ENCODE measurements at regions not wholly inside any gene's neighbourhood (a gene's known extent, or its start where the extent isn't known, plus 50 kb on each side); places are given as distances from the start of the nearest gene placed in this dataset.
A peak's percentile ranks its signal among the peaks of the same experiment; 100 is the strongest.

DNA sequence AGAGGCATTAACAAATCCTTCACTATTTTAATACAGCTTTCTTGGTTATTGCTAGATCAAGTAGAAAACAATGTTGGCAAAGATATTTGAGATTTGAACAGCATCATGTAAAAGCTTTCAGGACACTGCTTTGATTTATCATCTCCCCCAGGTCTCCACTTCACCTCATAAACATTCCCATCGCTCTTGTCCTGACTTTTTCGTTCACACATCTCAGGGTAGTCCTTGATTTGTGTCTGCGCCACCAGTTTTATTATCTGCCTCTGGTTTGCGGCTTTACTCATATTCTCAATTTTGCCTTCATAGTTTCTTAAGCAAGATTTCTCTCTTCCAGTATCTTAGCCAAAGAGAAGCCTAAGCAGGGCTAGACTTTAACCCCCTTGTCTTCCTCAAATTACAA lies 63.5 kb upstream of the ROR1 start:
- DNase-seq (ENCODE audit: low read depth) = no peak

DNA sequence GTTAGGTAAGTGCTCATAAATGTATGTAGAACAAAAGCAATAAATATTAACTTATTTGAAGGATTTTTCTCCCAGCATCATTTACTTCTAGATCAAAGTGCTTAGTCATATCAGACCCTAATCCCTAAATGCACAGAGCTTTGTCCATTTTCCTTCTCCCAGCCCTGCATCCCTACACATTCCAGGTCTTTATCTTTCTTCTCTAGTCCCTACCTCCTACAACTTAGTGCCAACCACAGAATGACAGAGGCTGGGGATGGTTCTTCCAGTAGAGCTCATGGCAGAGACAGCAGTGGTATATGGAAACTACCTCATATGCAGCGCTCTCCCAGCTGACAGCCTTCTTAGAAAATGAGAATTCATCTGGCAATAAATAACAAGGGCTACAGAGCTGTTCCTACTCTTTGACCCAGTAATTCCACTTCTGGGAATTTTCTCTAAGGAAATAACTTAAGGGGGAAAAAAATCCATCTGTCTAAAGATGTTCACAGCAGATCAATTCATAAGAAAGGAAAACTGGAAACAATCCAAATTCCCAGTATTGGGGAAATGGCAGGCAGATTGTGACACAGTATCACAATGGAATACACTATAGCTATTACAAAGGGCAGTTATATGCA lies 62.9 kb upstream of the ROR1 start:
- DNase-seq (ENCODE audit: low read depth) = no peak

DNA sequence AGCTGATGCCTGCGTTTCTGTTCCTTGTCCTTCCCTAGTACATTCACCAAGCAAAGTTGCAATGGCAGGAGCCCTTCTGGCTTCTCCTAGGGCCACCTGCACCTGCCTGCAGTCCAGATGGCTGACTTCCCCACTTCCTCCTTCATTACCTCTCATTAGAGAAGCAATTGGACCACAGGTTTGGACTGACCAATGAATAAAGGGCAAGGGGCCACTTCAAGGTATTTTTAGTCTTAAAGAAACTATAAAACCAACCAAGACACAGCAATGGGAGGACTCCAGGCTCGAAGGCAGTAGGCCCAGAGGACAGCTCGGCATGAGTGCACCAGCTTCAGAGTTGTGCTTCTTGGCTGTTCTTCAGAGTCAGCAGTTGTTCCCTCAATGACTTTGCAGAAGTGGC lies 60.8 kb upstream of the ROR1 start:
- no peak for DNase-seq (ENCODE audit: low read depth)

DNA sequence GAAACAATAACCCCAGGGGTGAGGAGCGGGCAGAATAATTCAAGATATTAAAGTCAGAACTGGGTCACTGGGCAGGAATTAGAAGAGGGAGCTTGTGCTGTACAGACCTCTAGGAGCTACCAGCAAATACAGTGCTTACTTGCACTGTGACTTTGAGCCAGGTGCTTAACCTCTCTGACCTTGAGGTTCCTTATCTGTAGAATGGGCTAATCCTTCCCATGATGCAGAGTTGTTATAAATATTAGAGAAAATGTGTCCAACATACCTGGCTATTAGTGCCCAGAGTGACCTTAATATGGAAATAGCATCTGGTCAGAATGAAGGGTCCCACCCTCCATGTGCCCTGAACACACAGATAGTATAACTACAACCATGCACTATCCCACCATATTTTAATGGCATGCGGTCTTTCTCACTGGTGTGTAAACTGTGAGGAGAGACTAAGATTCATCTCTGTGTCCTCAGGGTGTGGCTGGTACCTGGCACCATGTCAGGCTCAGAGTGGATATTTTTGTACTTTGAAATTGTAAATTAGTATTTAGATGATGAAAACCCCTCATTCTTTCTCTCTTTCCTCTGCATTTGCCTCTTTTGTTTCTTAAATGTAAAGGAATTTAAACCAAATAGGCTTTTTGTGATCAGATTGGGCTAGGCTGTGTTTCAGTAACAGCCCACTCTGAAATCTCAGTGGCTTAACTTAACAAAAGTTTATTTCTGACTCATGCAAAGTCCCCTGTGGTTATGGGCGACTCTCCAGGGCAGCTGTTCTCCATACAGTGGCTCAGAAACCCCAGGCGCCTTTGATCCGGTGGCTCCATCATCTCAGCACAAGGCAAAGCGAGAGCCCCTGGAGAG lies 60.0 kb upstream of the ROR1 start:
- peak; percentile 80 for DNase-seq (ENCODE audit: low read depth)

DNA sequence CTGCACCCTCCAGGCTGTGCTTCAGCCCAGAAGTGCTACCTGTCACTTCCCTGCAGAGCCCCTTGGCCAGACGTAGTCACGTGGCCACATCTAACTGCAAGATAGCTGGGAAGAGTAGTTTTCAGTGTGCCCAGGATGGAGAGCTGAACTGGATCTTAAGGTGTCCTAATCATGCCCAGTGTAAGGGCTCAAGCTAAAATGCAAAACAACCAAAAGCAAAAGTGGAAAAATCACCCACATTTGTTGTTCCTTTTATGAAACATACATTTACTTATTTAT lies 59.4 kb upstream of the ROR1 start:
- no peak for DNase-seq (ENCODE audit: low read depth)

DNA sequence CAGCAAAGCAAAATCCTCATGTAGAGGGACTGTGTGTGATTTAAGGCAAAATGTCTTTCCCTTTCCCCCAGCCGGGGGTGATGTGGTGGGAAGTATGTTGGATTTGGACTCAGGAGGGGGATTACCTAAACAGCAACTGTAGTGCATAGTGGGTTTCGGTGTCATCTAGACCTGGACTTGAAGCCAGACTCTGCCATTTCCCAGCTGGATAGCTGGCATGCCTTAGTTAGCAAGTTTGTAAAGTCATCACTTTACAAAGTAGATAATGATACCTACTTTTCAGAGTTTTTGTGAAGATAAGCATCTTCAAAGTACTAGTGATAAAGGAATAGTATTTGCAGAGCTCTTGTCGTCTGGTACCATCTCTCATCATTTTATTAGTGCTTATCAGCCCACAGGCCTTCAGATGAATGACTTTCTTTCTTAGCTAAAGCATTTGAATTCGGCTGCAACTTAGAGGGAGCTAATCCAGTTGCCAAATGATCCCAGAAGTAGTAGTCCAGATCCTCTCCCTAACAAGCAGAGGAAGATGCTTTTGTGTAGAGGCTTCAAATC lies 56.2 kb upstream of the ROR1 start:
- DNase-seq (ENCODE audit: low read depth) = no peak

DNA sequence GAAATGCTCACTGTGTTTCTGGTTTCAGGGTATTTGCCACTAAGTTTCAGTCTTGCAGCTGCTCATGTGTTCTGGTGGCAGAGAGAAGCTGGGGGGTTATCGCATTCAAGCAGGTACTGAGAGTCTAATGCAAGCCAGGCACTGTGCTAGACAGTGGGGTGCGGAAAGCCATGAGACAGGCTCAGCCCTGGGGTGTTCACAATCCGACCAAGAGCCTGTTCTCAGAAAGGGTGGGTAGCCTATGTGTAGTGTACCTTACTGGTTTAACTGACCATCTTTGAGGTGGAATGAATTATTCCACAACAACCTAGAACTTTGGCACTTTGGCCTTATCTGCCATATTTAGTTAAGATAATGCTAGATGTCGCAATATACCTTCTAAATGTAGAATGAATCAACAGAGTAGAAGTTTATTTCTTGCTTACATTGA lies 55.3 kb upstream of the ROR1 start:
- DNase-seq (ENCODE audit: low read depth) = no peak

DNA sequence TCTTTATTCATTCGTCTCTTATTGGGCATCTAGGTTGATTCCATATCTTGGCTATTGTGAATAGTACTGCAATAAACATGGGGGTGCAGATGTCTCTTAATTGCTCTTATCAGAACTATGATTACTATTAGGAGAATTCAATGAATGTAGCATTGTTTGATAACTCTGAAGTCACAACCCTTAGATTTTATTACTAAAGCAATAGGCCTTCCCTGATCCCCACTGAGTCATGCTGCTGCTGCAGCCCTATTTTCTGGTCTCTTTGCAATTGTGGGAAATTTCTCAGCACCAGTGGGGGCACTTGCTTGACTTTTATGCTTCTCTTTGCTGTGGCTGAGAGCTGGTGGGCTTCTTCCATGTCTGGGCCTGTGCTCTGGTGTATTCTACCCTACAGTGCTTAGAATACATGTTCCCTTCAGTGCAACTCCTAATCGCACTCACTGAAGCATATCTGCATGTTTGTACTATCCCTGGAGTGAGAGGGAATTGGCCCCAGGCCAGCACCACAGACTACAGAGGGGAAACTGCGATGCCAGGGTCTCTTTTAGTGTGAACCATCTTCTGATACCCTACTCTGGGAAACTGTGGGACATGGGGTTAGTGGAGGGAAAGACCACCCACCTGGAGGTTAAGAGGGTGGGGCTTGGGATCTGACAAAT lies 52.2 kb upstream of the ROR1 start:
- peak; percentile 7 for DNase-seq (ENCODE audit: low read depth)

DNA sequence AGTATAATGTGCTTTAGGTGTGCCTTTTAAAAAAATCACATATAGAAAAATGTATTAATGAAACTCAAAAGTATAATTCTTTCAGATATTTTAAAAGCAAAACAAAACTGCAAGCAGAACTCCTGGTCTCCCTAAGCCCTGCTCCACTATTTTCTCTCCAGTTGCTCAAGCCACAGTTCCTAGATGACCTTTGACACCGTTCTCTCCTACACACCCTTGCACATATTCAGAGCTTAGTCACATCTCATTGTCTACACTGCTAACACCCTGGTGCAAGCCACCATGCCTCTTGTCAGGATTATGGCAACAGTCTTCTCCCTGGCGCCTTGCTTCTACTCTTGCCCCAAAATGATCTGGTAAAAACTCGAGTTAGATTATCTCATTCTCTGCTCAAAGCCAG lies 50.2 kb upstream of the ROR1 start:
- DNase-seq (ENCODE audit: low read depth) = no peak

All from HT1080 (cell line).